Testis (tissue), 2 donors: ENCODE measurements at regions not wholly inside any gene's neighbourhood (a gene's known extent, or its start where the extent isn't known, plus 50 kb on each side); places are given as distances from the start of the nearest gene placed in this dataset.

Source experiments
- DNase-seq: peaks from one replicate; pipeline ENCODE4 v3.0.0-alpha.2; 2019
- H3K27ac ChIP-seq, 2 donors: fragments of 200-600 bp; sonication (generic); one replicate each; pipeline ENCODE4 v1.5.1; 2019
- H3K27me3 ChIP-seq: fragments of 200-600 bp; sonication (generic); one replicate; pipeline ENCODE4 v1.5.1; 2019
- H3K36me3 ChIP-seq: fragments of 200-600 bp; sonication (generic); one replicate; pipeline ENCODE4 v1.5.1; 2017; ENCODE audit warnings: low read depth; ENCODE audit errors: missing control alignments
- H3K4me1 ChIP-seq: fragments of 200-600 bp; sonication (generic); one replicate; pipeline ENCODE4 v1.5.1; 2019
- H3K4me3 ChIP-seq, 2 donors: fragments of 200-600 bp; sonication (generic); one replicate each; pipeline ENCODE4 v1.5.1; 2017 to 2019
- H3K9me3 ChIP-seq: fragments of 200-600 bp; sonication (generic); one replicate; pipeline ENCODE4 v1.5.1; 2017
- CTCF ChIP-seq, 3 experiments: fragments of 450-650 bp in 2 of 3; fragments of 200-600 bp in 1 of 3; sonication (generic) in 1 of 3; IDR thresholded peaks; one replicate each; pipeline ENCODE4 v1.5.1; 2016 to 2019; ENCODE audit warnings: antibody characterized with exemption in 3 of 3, mild to moderate bottlenecking in 2 of 3, moderate library complexity in 1 of 3
- POLR2A ChIP-seq: fragments of 450-650 bp; IDR thresholded peaks from one replicate; pipeline ENCODE4 v1.6.1; 2017; ENCODE audit warnings: antibody characterized with exemption, mild to moderate bottlenecking, moderate library complexity
- WGBS, 2 donors: methylation state at CpG; one replicate each; pipeline ENCODE4 v1.1.5; 2018; 5-methylcytosine and 5-hydroxymethylcytosine counted together
- intact Hi-C: fragments of 100-400 bp; cut with DNase I; formaldehyde crosslinking; loops from one replicate; pipeline ENCODE4 v1.15.1; 2023; ENCODE audit warnings: low total_unique reads

- no peaks in the 10 kb centered on the region for H3K27me3 ChIP-seq
- DNase-seq: no peak
- H3K36me3 ChIP-seq: no peaks in the 10 kb centered on the region
- intact Hi-C loops: no loop called here
- TF ChIP-seq CTCF (IDR thresholded peaks at IDR 0.05): no peak
- no peak for TF ChIP-seq POLR2A
- no peak overlapping the region for H3K27ac ChIP-seq
- no peaks in the 10 kb centered on the region for H3K4me1 ChIP-seq
- 44 to 51% methylated on average over 5 of the region's 5 CpGs for WGBS, 2 donors
- no peak overlapping the region for H3K4me3 ChIP-seq
- no peaks in the 10 kb centered on the region for H3K9me3 ChIP-seq
These were observed 149.9 kb downstream of the CHRM3 start for GRCh38 chr1:239536165-239536849.

- 48 to 60% methylated on average over 3 of the region's 3 CpGs for WGBS, 2 donors
- DNase-seq: no peak
- Histone ChIP-seq H3K4me3 (no peak overlapping the region), H3K27ac (no peak overlapping the region), H3K27me3 (no peaks in the 10 kb centered on the region), H3K9me3 (no peaks in the 10 kb centered on the region), H3K36me3 (no peaks in the 10 kb centered on the region), H3K4me1 (no peaks in the 10 kb centered on the region)
- TF ChIP-seq CTCF (IDR thresholded peaks at IDR 0.05) (no peak), POLR2A (no peak)
- intact Hi-C loops: no loop called here
These were observed 151.4 kb downstream of the CHRM3 start for GRCh38 chr1:239537795-239538194.

GRCh38 chr1:239538239-239538988 is 152.0 kb downstream of the CHRM3 start:
- Histone ChIP-seq H3K27me3 (no peaks in the 10 kb centered on the region), H3K9me3 (no peaks in the 10 kb centered on the region), H3K27ac (no peak overlapping the region), H3K36me3 (no peaks in the 10 kb centered on the region), H3K4me1 (no peaks in the 10 kb centered on the region), H3K4me3 (no peak overlapping the region)
- intact Hi-C loops: no loop called here
- TF ChIP-seq POLR2A (no peak), CTCF (IDR thresholded peaks at IDR 0.05) (no peak)
- no peak for DNase-seq
- 52 to 53% methylated on average over 2 of the region's 2 CpGs for WGBS, 2 donors

GRCh38 chr1:239539051-239539450 is 152.7 kb downstream of the CHRM3 start:
- Histone ChIP-seq H3K36me3 (no peaks in the 10 kb centered on the region), H3K9me3 (no peaks in the 10 kb centered on the region), H3K27ac (no peak overlapping the region), H3K4me3 (no peak overlapping the region), H3K4me1 (no peaks in the 10 kb centered on the region), H3K27me3 (no peaks in the 10 kb centered on the region)
- TF ChIP-seq POLR2A: no peak
- no peak for TF ChIP-seq CTCF (IDR thresholded peaks at IDR 0.05)
- intact Hi-C loops: no loop called here
- no peak for DNase-seq
- WGBS, 2 donors: 44 to 48% methylated on average over 2 of the region's 2 CpGs
